K562 (cell line): ENCODE measurements at regions not wholly inside any gene's neighbourhood (a gene's known extent, or its start where the extent isn't known, plus 50 kb on each side); places are given as distances from the start of the nearest gene placed in this dataset.

ENCODE experiments used
- ATAC-seq: fragments of 200-7000 bp; cut with Tn5 transposase; 3 replicates; pipeline ENCODE4 v1.9.1; 2020; ENCODE audit warnings: moderate library complexity
- BruUV-seq: library from RNA; stranded (reverse); fragments of 400-500 nt; replicated peaks from 2 replicates; lab custom pipeline; 2021; lab: Mats Ljungman, UMichigan
- CTCF ChIA-PET: fragments of 300-600 bp; formaldehyde crosslinking; extraction: SDS; loops from one replicate; lab custom pipeline; 2021; ENCODE audit warnings: low intra/inter-chr PET ratio; lab: Yijun Ruan, JAX
- POLR2A ChIA-PET: fragments of 300-600, 350-650 bp; sonication (Branson Sonifier 250); formaldehyde crosslinking; extraction: SDS; loops from one replicate; lab custom pipeline; 2021; ENCODE audit warnings: antibody characterized with exemption, inconsistent platforms; lab: Yijun Ruan, JAX
- DNase-seq, 4 experiments: peaks; one replicate each; pipeline versions ENCODE4 v3.0.0 to v3.0.0-alpha.2; 2011 to 2018; ENCODE audit warnings: low spot score in 3 of 4, mixed read lengths in 3 of 4; ENCODE audit errors: extremely low read depth in 1 of 4
- FAIRE-seq: peaks from 2 replicates; lab custom pipeline; 2011; peaks lifted over from hg19 to GRCh38; lab: Jason Lieb, UNC
- H2AFZ ChIP-seq: 2 replicates; pipeline ENCODE4 v1.6.0; 2011; ENCODE audit warnings: low read depth, low read length, control low read depth, inconsistent platforms
- H3K27ac ChIP-seq: fragments of 200-600 bp; 3 replicates; pipeline ENCODE4 v1.8.0; 2011; ENCODE audit warnings: low read depth, mild to moderate bottlenecking, control low read depth, inconsistent platforms, low read length, moderate library complexity, mixed read lengths; ENCODE audit errors: extremely low read depth
- H3K27me3 ChIP-seq, 2 experiments: fragments of 300-600 bp in 1 of 2; 2 replicates in 1 of 2; 3 replicates in 1 of 2; pipeline versions ENCODE4 v1.6.0 to v1.8.0; 2011; ENCODE audit warnings: inconsistent platforms in 2 of 2, low read length in 2 of 2, mild to moderate bottlenecking in 1 of 2, mixed read lengths in 1 of 2, moderate library complexity in 1 of 2; ENCODE audit not compliant: control insufficient read depth in 2 of 2, insufficient read depth in 2 of 2
- H3K36me3 ChIP-seq: fragments of 300-600 bp; 3 replicates; pipeline ENCODE4 v1.8.0; 2011; ENCODE audit warnings: mild to moderate bottlenecking, low read length, inconsistent platforms; ENCODE audit not compliant: control insufficient read depth, insufficient read depth
- H3K4me1 ChIP-seq, 2 experiments: fragments of 200-600 bp in 1 of 2; replicated peaks in 1 of 2; 2 replicates in 1 of 2; 3 replicates in 1 of 2; pipeline versions ENCODE4 v1.5.1 to v1.8.0; 2011; ENCODE audit warnings: inconsistent platforms in 2 of 2, low read length in 2 of 2, mild to moderate bottlenecking in 1 of 2, mixed read lengths in 1 of 2, moderate library complexity in 1 of 2; ENCODE audit not compliant: control insufficient read depth in 2 of 2, insufficient read depth in 2 of 2
- H3K4me2 ChIP-seq: 2 replicates; pipeline ENCODE4 v1.6.1; 2011; ENCODE audit warnings: low read length, control low read depth, inconsistent platforms, mixed read lengths; ENCODE audit not compliant: insufficient read depth
- H3K4me3 ChIP-seq: fragments of 200-600 bp; sonication (generic), shearing (Covaris generic); 2 replicates; pipeline ENCODE4 v1.5.1; 2016; ENCODE audit warnings: control low read depth, inconsistent platforms
- H3K79me2 ChIP-seq: fragments of 200-600 bp; 3 replicates; pipeline ENCODE4 v1.8.0; 2011; ENCODE audit warnings: low read length, inconsistent platforms; ENCODE audit not compliant: control insufficient read depth, insufficient read depth
- H3K9ac ChIP-seq, 2 experiments: 2 replicates each; pipeline versions ENCODE4 v1.6.0 to v1.6.1; 2011; ENCODE audit warnings: low read depth in 2 of 2, low read length in 2 of 2, control low read depth in 1 of 2, inconsistent platforms in 1 of 2, mild to moderate bottlenecking in 1 of 2, mixed read lengths in 1 of 2; ENCODE audit not compliant: insufficient read depth in 1 of 2
- H3K9me1 ChIP-seq: one replicate; pipeline ENCODE4 v1.6.0; 2011; ENCODE audit warnings: inconsistent platforms, mild to moderate bottlenecking, low read length, moderate library complexity; ENCODE audit not compliant: control insufficient read depth, insufficient read depth
- H3K9me3 ChIP-seq: replicated peaks from 2 replicates; pipeline ENCODE4 v1.5.1; 2011; ENCODE audit warnings: low read depth, low read length, inconsistent platforms; ENCODE audit not compliant: control insufficient read depth, insufficient read depth
- H4K20me1 ChIP-seq: replicated peaks from 2 replicates; pipeline ENCODE4 v1.6.1; 2011; ENCODE audit warnings: low read length, inconsistent platforms, mixed read lengths; ENCODE audit not compliant: control insufficient read depth, insufficient read depth
- CHCHD3 ChIP-seq: fragments of 250-450 bp; sonication (Bioruptor Pico); IDR thresholded peaks from 2 replicates; pipeline ENCODE4 v2.1.2; 2022; ENCODE audit warnings: mild to moderate bottlenecking
- MAFF ChIP-seq: IDR thresholded peaks from 2 replicates; pipeline ENCODE4 v1.6.1; 2012; ENCODE audit warnings: low read length, improper control_type of control experiment
- NFE2 ChIP-seq: IDR thresholded peaks from 2 replicates; pipeline ENCODE4 v1.6.1; 2014; ENCODE audit warnings: antibody characterized with exemption, low read depth
- RBBP5 ChIP-seq: fragments of 200-600 bp; sonication (generic); IDR thresholded peaks from 2 replicates; pipeline ENCODE4 v1.6.1; 2012; ENCODE audit warnings: borderline replicate concordance, mild to moderate bottlenecking, low read length, control low read depth, inconsistent platforms; ENCODE audit not compliant: insufficient read depth, poor library complexity, severe bottlenecking
- TEAD2 ChIP-seq: fragments of 450-650 bp; IDR thresholded peaks from 2 replicates; pipeline ENCODE4 v1.6.1; 2016; ENCODE audit warnings: missing genetic modification characterization, control low read depth, missing compliant biosample characterization
- ZNF224 ChIP-seq: sonication (generic); formaldehyde crosslinking; IDR thresholded peaks from 2 replicates; pipeline ENCODE4 v1.8.0; 2022; ENCODE audit warnings: mild to moderate bottlenecking, missing genetic modification reagents
- WGBS: fragments of 100-300 bp; shearing (Covaris generic); methylation state at CpG from one replicate; pipeline ENCODE4 v1.1.6; 2016; ENCODE audit warnings: low coverage, mixed read lengths; ENCODE audit not compliant: insufficient coverage; ENCODE audit errors: missing lambda C conversion rate; 5-methylcytosine and 5-hydroxymethylcytosine counted together
- in situ Hi-C: fragments of 300-500 bp; cut with MboI; formaldehyde crosslinking; loops from 4 replicates; pipeline ENCODE4 v1.15.0; 2018; ENCODE audit warnings: inconsistent platforms, mixed read lengths
- intact Hi-C: fragments of 100-400 bp; cut with micrococcal nuclease; formaldehyde crosslinking; loops from 2 replicates; pipeline ENCODE4 v1.14.2; 2022

- TF ChIP-seq ZNF224 (no peak), NFE2 (no peak)
Observed at GRCh38 chr5:125743939-125744338, 679.3 kb upstream of the GRAMD2B start (continued).

- no peaks in the 10 kb centered on the region for H3K27me3 ChIP-seq
- POLR2A ChIA-PET: no interaction called here
- no peak overlapping the region for H3K4me3 ChIP-seq
- no peaks in the 10 kb centered on the region for H3K9me1 ChIP-seq
- H3K79me2 ChIP-seq: no peaks in the 10 kb centered on the region
- no peaks in the 10 kb centered on the region for H4K20me1 ChIP-seq
- no peak for DNase-seq
- no peak for ATAC-seq
- no peak for FAIRE-seq
- 0% methylated on average over 1 of the region's 1 CpG for WGBS
- H3K36me3 ChIP-seq: no peaks in the 10 kb centered on the region
- BruUV-seq: no TSS peak
- H3K27ac ChIP-seq: no peak overlapping the region
- TF ChIP-seq MAFF (no peak), RBBP5 (no peak), TEAD2 (tag) (no peak), CHCHD3 (CRISPR knock-in tag) (no peak)
- TF ChIP-seq, all 486 proteins: peak for 0
- Histone ChIP-seq H3K4me1 (no peaks in the 10 kb centered on the region), H2AFZ (no peak overlapping the region), H3K9me3 (peaks cover 1% of the 10 kb centered on the region; the same call in 1 of the 2 replicates), H3K4me2 (no peak overlapping the region), H3K9ac (no peak overlapping the region)
- in situ Hi-C loops: no loop called here
- CTCF ChIA-PET: no interaction called here
- intact Hi-C loops: no loop called here
Observed at GRCh38 chr5:125746917-125747316, 676.3 kb upstream of the GRAMD2B start.
